ENCODE measurements at regions not wholly inside any gene's neighbourhood (a gene's known extent, or its start where the extent isn't known, plus 50 kb on each side); places are given as distances from the start of the nearest gene placed in this dataset.
A peak's percentile ranks its signal among the peaks of the same experiment; 100 is the strongest.
"Not testable (repeated sequence)": the region's sequence is repeated elsewhere in the genome, so short reads cannot be mapped to it uniquely, and the experiment has no call there.

DNA sequence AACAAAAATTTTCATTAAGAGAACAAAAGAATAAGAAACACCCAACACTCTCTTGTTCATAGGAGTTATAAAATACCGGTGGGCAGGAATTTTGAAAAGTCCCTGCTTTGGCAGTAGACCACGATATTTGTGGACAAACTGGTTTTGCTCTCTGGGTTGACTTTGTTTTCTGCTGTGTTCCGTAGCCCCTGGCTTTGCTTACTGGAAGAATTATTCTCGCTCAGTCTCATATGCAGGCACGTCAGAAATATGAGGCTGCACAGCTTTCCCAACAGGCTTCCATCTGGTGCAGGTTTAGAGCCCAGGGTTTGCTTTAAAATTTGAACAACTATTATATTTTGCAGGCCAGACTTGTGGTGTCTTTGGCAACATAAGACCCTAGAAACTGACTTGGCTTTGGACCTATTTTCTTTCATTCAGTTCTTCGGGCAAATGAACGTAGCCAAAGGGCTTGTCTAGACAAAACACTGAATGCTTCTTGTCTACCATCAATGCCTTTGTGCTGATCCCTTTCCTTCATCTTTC lies 2012.6 kb downstream of the PCDH9 start:
- Histone ChIP-seq H3K27me3 (ENCODE audit: low read length) (no peaks in the 10 kb centered on the region), H3K9ac (ENCODE audit: low read length) (no peak overlapping the region), H3K27ac (ENCODE audit: low read depth, low read length) (no peak overlapping the region), H3K4me3 (ENCODE audit: insufficient read depth, low read length, poor library complexity, severe bottlenecking) (no peak overlapping the region), H4K20me1 (ENCODE audit: low read depth, low read length) (no peaks in the 10 kb centered on the region), H3K36me3 (ENCODE audit: low read length) (no peaks in the 10 kb centered on the region), H3K4me2 (ENCODE audit: low read depth, low read length, poor library complexity, severe bottlenecking) (no peak overlapping the region), H3K9me2 (replicated peaks; ENCODE audit: insufficient read depth, low read length) (no peaks in the 10 kb centered on the region), H3K79me2 (ENCODE audit: insufficient read depth, low read length) (no peaks in the 10 kb centered on the region), H3K9me3 (ENCODE audit: insufficient read depth, low read length) (no peaks in the 10 kb centered on the region), H3F3A (ENCODE audit: insufficient read depth) (no peaks in the 10 kb centered on the region), H2AFZ (ENCODE audit: low read depth, low read length, severe bottlenecking) (peak overlapping the region; percentile 27)
- no peak for TF ChIP-seq EZH2phosphoT487 (conservative IDR thresholded peaks at IDR 0.05; ENCODE audit: low read length)
- TF ChIP-seq CTCF (IDR thresholded peaks at IDR 0.05; ENCODE audit: insufficient read depth, low read length, poor library complexity, severe bottlenecking), result no peak

DNA sequence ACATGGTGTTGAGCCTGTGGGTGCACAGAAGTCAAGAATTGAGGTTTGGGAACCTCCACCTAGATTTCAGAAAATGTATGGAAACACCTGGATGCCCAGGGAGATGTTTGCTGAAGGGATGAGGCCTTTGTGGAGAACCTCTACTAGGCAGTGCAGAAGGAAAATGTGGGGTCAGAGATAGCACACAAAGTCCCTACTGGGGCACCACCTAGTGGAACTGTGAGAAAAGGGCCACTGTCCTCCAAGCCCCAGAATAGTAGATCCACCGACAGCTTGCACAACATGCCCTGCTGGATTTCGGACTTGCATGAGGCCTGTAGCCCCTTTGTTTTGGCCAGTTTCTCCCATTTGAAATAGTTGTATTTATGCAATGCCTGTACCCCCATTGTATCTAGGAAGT lies 2027.3 kb downstream of the PCDH9 start:
- H3K36me3 ChIP-seq (ENCODE audit: low read length); H3K9me2 ChIP-seq (replicated peaks; ENCODE audit: insufficient read depth, low read length); H3K9ac ChIP-seq (ENCODE audit: low read length); H4K20me1 ChIP-seq (ENCODE audit: low read depth, low read length); H3F3A ChIP-seq (ENCODE audit: insufficient read depth); H2AFZ ChIP-seq (ENCODE audit: low read depth, low read length, severe bottlenecking); H3K79me2 ChIP-seq (ENCODE audit: insufficient read depth, low read length); H3K27me3 ChIP-seq (ENCODE audit: low read length); H3K4me3 ChIP-seq (ENCODE audit: insufficient read depth, low read length, poor library complexity, severe bottlenecking); H3K9me3 ChIP-seq (ENCODE audit: insufficient read depth, low read length); H3K4me2 ChIP-seq (ENCODE audit: low read depth, low read length, poor library complexity, severe bottlenecking); H3K27ac ChIP-seq (ENCODE audit: low read depth, low read length): not testable (repeated sequence)

- Histone ChIP-seq H3K27me3 (ENCODE audit: low read length) (no peaks in the 10 kb centered on the region), H2AFZ (ENCODE audit: low read depth, low read length, severe bottlenecking) (no peak overlapping the region), H3K36me3 (ENCODE audit: low read length) (no peaks in the 10 kb centered on the region), H3K79me2 (ENCODE audit: insufficient read depth, low read length) (no peaks in the 10 kb centered on the region), H3K4me2 (ENCODE audit: low read depth, low read length, poor library complexity, severe bottlenecking) (no peak overlapping the region), H4K20me1 (ENCODE audit: low read depth, low read length) (no peaks in the 10 kb centered on the region), H3K9me3 (ENCODE audit: insufficient read depth, low read length) (no peaks in the 10 kb centered on the region), H3F3A (ENCODE audit: insufficient read depth) (no peaks in the 10 kb centered on the region), H3K9ac (ENCODE audit: low read length) (no peak overlapping the region), H3K9me2 (replicated peaks; ENCODE audit: insufficient read depth, low read length) (no peaks in the 10 kb centered on the region), H3K27ac (ENCODE audit: low read depth, low read length) (no peak overlapping the region), H3K4me3 (ENCODE audit: insufficient read depth, low read length, poor library complexity, severe bottlenecking) (no peak overlapping the region)
- TF ChIP-seq EZH2phosphoT487 (conservative IDR thresholded peaks at IDR 0.05; ENCODE audit: low read length), result no peak
Observed at GRCh38 chr13:65188721-65189120, 2041.4 kb downstream of the PCDH9 start.

DNA sequence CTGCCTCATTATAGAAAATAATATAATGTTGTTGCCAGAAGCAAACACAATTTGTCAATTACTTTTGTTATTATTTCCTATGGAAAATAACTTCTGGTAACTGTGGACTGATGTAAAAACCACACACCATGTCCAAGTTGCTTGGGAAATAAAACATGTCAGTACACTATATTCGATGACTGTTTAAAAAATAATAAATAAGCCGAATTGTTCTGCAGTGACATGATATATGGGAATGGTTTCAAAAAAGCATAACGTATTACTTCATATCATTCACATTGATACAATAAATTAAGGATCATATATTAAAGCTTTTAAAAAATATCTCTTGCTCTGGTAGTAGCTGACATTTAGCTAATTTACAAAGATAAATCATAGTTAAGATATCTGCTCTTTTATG lies 2062.1 kb downstream of the PCDH9 start:
- peak overlapping the region; percentile 43 for H2AFZ ChIP-seq (ENCODE audit: low read depth, low read length, severe bottlenecking)
- no peaks in the 10 kb centered on the region for H3K9me2 ChIP-seq (replicated peaks; ENCODE audit: insufficient read depth, low read length)
- H3K79me2 ChIP-seq (ENCODE audit: insufficient read depth, low read length), result no peaks in the 10 kb centered on the region
- no peaks in the 10 kb centered on the region for H3K36me3 ChIP-seq (ENCODE audit: low read length)
- H4K20me1 ChIP-seq (ENCODE audit: low read depth, low read length), result no peaks in the 10 kb centered on the region
- H3F3A ChIP-seq (ENCODE audit: insufficient read depth), result no peaks in the 10 kb centered on the region
- H3K4me2 ChIP-seq (ENCODE audit: low read depth, low read length, poor library complexity, severe bottlenecking), result no peak overlapping the region
- no peaks in the 10 kb centered on the region for H3K9me3 ChIP-seq (ENCODE audit: insufficient read depth, low read length)
- no peak overlapping the region for H3K4me3 ChIP-seq (ENCODE audit: insufficient read depth, low read length, poor library complexity, severe bottlenecking)
- H3K27me3 ChIP-seq (ENCODE audit: low read length), result no peaks in the 10 kb centered on the region
- TF ChIP-seq CTCF (IDR thresholded peaks at IDR 0.05; ENCODE audit: insufficient read depth, low read length, poor library complexity, severe bottlenecking) (no peak), EZH2phosphoT487 (conservative IDR thresholded peaks at IDR 0.05; ENCODE audit: low read length) (no peak)
- no peak overlapping the region for H3K9ac ChIP-seq (ENCODE audit: low read length)
- no peak overlapping the region for H3K27ac ChIP-seq (ENCODE audit: low read depth, low read length)

All from SU-DHL-6 (cell line).